WI38 (cell line): ENCODE measurements at regions not wholly inside any gene's neighbourhood (a gene's known extent, or its start where the extent isn't known, plus 50 kb on each side); places are given as distances from the start of the nearest gene placed in this dataset.

Experiments
- H3K4me3 ChIP-seq: 2 replicates; pipeline ENCODE4 v1.5.1; 2011; ENCODE audit warnings: low read depth, mild to moderate bottlenecking, control low read depth, low read length
- CTCF ChIP-seq: IDR thresholded peaks from 2 replicates; pipeline ENCODE4 v1.5.1; 2012; ENCODE audit warnings: low read depth, mild to moderate bottlenecking, control low read depth, low read length

- TF ChIP-seq CTCF = no peak
- H3K4me3 ChIP-seq = no peak overlapping the region
Measured at GRCh38 chr12:30072824-30073223, 289.1 kb upstream of the TMTC1 start.

GRCh38 chr12:30067146-30067545 lies 283.4 kb upstream of the TMTC1 start:
- no peak overlapping the region for H3K4me3 ChIP-seq
- no peak for TF ChIP-seq CTCF

GRCh38 chr12:30064906-30065305 lies 281.2 kb upstream of the TMTC1 start:
- no peak for TF ChIP-seq CTCF

GRCh38 chr12:30063435-30063945 lies 279.7 kb upstream of the TMTC1 start:
- H3K4me3 ChIP-seq = no peak overlapping the region
- no peak for TF ChIP-seq CTCF

More at GRCh38 chr12:30064906-30065305, 281.2 kb upstream of the TMTC1 start:
- H3K4me3 ChIP-seq = no peak overlapping the region

GRCh38 chr12:30048371-30048770 lies 264.6 kb upstream of the TMTC1 start:
- H3K4me3 ChIP-seq = no peak overlapping the region
- no peak for TF ChIP-seq CTCF

- TF ChIP-seq CTCF = no peak
- H3K4me3 ChIP-seq = no peak overlapping the region
Measured at GRCh38 chr12:30047516-30048254, 263.9 kb upstream of the TMTC1 start.

GRCh38 chr12:30046376-30046775 lies 262.6 kb upstream of the TMTC1 start:
- TF ChIP-seq CTCF = no peak
- H3K4me3 ChIP-seq = no peak overlapping the region
